ENCODE measurements at regions not wholly inside any gene's neighbourhood (a gene's known extent, or its start where the extent isn't known, plus 50 kb on each side); places are given as distances from the start of the nearest gene placed in this dataset.
"Not testable (repeated sequence)": the region's sequence is repeated elsewhere in the genome, so short reads cannot be mapped to it uniquely, and the experiment has no call there.

DNA sequence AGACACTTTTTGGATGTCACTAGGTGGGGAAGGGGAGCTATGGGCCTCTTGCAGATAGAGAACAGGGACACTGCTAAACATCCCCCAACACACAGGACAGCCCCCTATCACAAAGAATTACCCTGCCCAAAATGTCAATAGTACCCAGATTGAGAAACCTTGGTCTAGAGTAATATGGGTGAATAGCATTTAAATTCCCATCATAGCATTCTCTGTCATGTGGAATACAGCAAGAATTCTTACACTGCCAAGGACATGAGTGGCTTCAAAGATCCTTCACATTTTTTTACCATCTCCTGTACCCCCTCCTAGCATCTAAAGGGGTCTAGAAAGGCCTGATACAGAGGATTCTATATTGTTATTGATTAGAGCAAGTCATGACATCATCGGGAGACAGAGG is 83.1 kb upstream of the SSTR4 start:
- Mint-ChIP-seq H3K4me3 (no peak overlapping the region), H3K27ac (no peak overlapping the region), H3K27me3 (ENCODE audit: low read depth) (peaks cover 3% of the 10 kb centered on the region), H3K36me3 (ENCODE audit: low read depth) (no peaks in the 10 kb centered on the region), H3K4me1 (ENCODE audit: low read depth) (no peaks in the 10 kb centered on the region), H3K9me3 (no peaks in the 10 kb centered on the region)
- CTCF ChIA-PET = no interaction called here
- intact Hi-C loops (cut with micrococcal nuclease) = no loop called here
- no peak for DNase-seq

- no peaks in the 10 kb centered on the region for H3K4me1 Mint-ChIP-seq (ENCODE audit: low read depth)
- intact Hi-C loops (cut with micrococcal nuclease) = no loop called here
- H3K27me3 Mint-ChIP-seq (ENCODE audit: low read depth) = no peaks in the 10 kb centered on the region
- no peaks in the 10 kb centered on the region for H3K36me3 Mint-ChIP-seq (ENCODE audit: low read depth)
- DNase-seq = no peak
- H3K4me3 Mint-ChIP-seq = no peak overlapping the region
- CTCF ChIA-PET = no interaction called here
- H3K27ac Mint-ChIP-seq = no peak overlapping the region
- peaks cover 2% of the 10 kb centered on the region for H3K9me3 Mint-ChIP-seq
These were observed 80.5 kb upstream of the SSTR4 start for GRCh38 chr20:22954661-22955060.

- H3K4me1 Mint-ChIP-seq (ENCODE audit: low read depth) = no peaks in the 10 kb centered on the region
- no peaks in the 10 kb centered on the region for H3K27me3 Mint-ChIP-seq (ENCODE audit: low read depth)
- CTCF ChIA-PET = no interaction called here
- no peaks in the 10 kb centered on the region for H3K36me3 Mint-ChIP-seq (ENCODE audit: low read depth)
- DNase-seq = no peak
- no peak overlapping the region for H3K4me3 Mint-ChIP-seq
- peaks cover 4% of the 10 kb centered on the region for H3K9me3 Mint-ChIP-seq
- H3K27ac Mint-ChIP-seq = no peak overlapping the region
- intact Hi-C loops (cut with micrococcal nuclease) = no loop called here
These were observed 76.7 kb upstream of the SSTR4 start for GRCh38 chr20:22958390-22958789.

DNA sequence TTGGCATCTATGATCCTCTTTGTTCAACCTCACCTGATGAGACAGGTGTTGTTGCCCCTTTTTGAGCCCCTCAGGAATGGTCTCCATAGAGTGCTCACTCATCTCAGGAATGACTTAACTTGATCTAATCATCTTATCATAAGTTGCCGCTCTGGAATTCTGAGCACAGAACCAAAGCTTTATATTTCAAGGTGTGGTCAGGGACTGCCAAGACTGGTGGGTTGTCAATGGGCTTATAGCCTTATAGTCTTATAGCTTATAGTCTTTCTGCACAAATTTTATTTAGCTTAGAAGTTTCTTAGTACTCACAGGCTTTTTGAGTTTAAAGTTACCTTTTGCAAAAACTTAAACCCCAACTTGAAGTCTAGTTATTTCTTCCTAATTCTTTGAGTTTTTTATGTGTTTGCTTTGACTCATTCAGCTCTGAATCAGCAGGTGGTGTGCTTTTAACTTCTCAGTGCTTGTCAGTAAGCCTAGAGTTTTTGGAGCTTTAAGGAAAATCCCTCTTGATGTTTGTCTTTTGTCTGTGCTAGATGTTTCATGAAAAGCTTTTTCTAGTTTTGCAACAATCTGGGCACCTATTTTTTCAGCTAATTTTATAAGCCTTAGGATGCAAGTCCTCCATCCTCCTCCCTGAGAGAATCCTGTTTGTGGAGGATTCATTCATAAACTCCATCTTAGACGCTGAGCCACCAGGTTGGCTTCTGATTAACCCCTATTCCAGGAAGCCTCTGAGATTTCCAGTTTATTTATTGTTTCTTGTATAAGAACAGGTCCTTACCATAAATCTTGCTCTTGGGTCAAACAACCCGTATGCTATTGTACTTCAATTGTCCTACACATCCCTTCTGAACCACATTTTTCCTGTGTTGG is 72.3 kb upstream of the SSTR4 start:
- H3K9me3 Mint-ChIP-seq = peaks cover 4% of the 10 kb centered on the region
- H3K36me3 Mint-ChIP-seq (ENCODE audit: low read depth) = no peaks in the 10 kb centered on the region
- H3K27ac Mint-ChIP-seq = no peak overlapping the region
- intact Hi-C loops (cut with micrococcal nuclease) = no loop called here
- no peak overlapping the region for H3K4me3 Mint-ChIP-seq
- peaks cover 6% of the 10 kb centered on the region for H3K27me3 Mint-ChIP-seq (ENCODE audit: low read depth)
- no peaks in the 10 kb centered on the region for H3K4me1 Mint-ChIP-seq (ENCODE audit: low read depth)
- no peak for DNase-seq
- CTCF ChIA-PET = no interaction called here

DNA sequence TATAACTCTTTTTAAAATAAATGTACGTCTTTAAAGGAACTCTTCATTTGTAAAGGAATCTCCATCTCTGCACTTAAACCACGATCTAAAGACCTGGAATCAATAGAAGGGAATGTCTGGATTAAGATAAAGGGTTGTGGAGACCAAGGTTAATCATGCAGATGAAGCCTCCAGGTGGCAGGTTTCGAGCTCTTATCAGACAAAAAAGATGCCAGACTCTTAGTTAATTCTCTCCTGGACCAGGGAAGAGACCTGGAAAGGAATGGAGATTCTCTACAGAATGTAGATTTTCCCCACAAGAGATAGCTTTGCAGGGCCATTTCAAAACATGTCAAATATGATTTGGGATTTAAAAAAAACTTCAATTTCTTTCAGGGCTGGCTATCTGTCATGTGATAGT is 71.5 kb upstream of the SSTR4 start:
- DNase-seq = no peak
- H3K36me3 Mint-ChIP-seq (ENCODE audit: low read depth) = no peaks in the 10 kb centered on the region
- H3K4me1 Mint-ChIP-seq (ENCODE audit: low read depth) = no peaks in the 10 kb centered on the region
- H3K9me3 Mint-ChIP-seq = peaks cover 4% of the 10 kb centered on the region
- no peak overlapping the region for H3K27ac Mint-ChIP-seq
- H3K4me3 Mint-ChIP-seq = no peak overlapping the region
- CTCF ChIA-PET = no interaction called here
- H3K27me3 Mint-ChIP-seq (ENCODE audit: low read depth) = peaks cover 6% of the 10 kb centered on the region
- intact Hi-C loops (cut with micrococcal nuclease) = no loop called here

DNA sequence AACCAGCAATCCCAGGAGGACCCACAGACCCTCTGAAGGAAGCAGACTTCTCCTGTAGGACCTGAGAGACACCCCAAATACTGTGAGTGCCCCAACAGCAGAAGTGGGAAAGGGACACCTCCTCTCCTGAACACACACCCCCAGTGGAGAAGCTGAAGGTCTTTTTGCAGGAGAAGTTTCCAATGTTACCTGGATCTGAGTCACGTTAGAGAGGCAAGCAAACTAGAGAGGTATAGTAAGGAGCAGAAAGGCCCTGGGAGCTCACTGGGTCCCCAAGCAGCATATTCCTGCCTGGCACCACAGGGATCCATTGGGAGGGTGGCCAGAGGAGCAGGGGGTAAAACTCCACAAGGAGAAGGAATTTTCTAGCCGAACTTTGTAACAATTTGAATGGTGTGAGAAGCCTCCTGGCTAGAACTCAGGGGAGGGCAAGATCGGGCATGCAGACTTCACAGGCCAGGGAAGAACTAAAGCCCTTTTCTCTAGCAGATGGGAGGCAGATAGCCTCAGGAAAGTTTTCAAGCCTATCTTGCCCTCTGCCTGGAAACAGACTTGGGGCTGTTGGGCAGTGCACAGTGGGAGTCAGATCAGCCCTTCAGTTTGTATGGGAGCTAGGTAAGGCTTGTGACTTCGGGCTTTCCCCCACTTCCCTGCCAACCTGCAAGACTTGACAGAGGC is 68.2 kb upstream of the SSTR4 start:
- H3K27ac Mint-ChIP-seq = no peak overlapping the region
- CTCF ChIA-PET = no interaction called here
- intact Hi-C loops (cut with micrococcal nuclease) = no loop called here
- no peaks in the 10 kb centered on the region for H3K36me3 Mint-ChIP-seq (ENCODE audit: low read depth)
- H3K9me3 Mint-ChIP-seq = no peaks in the 10 kb centered on the region
- H3K4me1 Mint-ChIP-seq (ENCODE audit: low read depth) = no peaks in the 10 kb centered on the region
- peaks cover 6% of the 10 kb centered on the region for H3K27me3 Mint-ChIP-seq (ENCODE audit: low read depth)
- DNase-seq = no peak
- H3K4me3 Mint-ChIP-seq = no peak overlapping the region

- H3K9me3 Mint-ChIP-seq; H3K4me1 Mint-ChIP-seq (ENCODE audit: low read depth); H3K36me3 Mint-ChIP-seq (ENCODE audit: low read depth); DNase-seq; CTCF ChIA-PET; H3K4me3 Mint-ChIP-seq; H3K27ac Mint-ChIP-seq; H3K27me3 Mint-ChIP-seq (ENCODE audit: low read depth); intact Hi-C loops (cut with micrococcal nuclease): not testable (repeated sequence)
These were observed 67.4 kb upstream of the SSTR4 start for GRCh38 chr20:22967706-22968105.

DNA sequence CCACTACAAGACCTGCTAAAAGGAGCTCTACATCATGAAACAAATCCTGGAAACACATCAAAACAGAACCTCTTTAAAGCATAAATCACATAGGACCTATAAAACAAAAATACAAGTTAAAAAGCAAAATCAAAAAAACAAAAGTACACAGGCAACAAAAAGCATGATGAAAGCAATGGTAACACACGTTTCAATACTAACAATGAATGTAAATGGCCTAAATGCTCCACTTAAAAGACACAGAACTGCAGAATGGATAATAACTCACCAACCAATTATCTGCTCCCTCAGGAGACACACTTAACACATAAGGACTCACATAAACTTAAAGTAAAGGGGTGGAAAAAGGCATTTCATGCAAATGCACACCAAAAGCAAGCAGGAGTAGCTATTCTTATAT is 66.1 kb upstream of the SSTR4 start:
- H3K27ac Mint-ChIP-seq; CTCF ChIA-PET; H3K4me1 Mint-ChIP-seq (ENCODE audit: low read depth); DNase-seq; intact Hi-C loops (cut with micrococcal nuclease); H3K9me3 Mint-ChIP-seq; H3K36me3 Mint-ChIP-seq (ENCODE audit: low read depth); H3K4me3 Mint-ChIP-seq; H3K27me3 Mint-ChIP-seq (ENCODE audit: low read depth): not testable (repeated sequence)

GRCh38 chr20:22971077-22971476 is 64.0 kb upstream of the SSTR4 start:
- H3K9me3 Mint-ChIP-seq; H3K27ac Mint-ChIP-seq; H3K4me3 Mint-ChIP-seq; intact Hi-C loops (cut with micrococcal nuclease); CTCF ChIA-PET; DNase-seq; H3K4me1 Mint-ChIP-seq (ENCODE audit: low read depth); H3K27me3 Mint-ChIP-seq (ENCODE audit: low read depth); H3K36me3 Mint-ChIP-seq (ENCODE audit: low read depth): not testable (repeated sequence)

- DNase-seq = no peak
- Mint-ChIP-seq H3K4me1 (ENCODE audit: low read depth) (no peaks in the 10 kb centered on the region), H3K27me3 (ENCODE audit: low read depth) (no peaks in the 10 kb centered on the region), H3K36me3 (ENCODE audit: low read depth) (no peaks in the 10 kb centered on the region), H3K9me3 (peaks cover 3% of the 10 kb centered on the region), H3K4me3 (no peak overlapping the region), H3K27ac (no peak overlapping the region)
- intact Hi-C loops (cut with micrococcal nuclease) = no loop called here
- CTCF ChIA-PET = interaction anchor here (0.7 to 1.6 kb wide), 2 partner anchors 10 to 282 kb away, joined by 3 to 6 read pairs; no protein-coding TSS in a partner anchor
These were observed 60.8 kb upstream of the SSTR4 start for GRCh38 chr20:22974354-22974753.

DNA sequence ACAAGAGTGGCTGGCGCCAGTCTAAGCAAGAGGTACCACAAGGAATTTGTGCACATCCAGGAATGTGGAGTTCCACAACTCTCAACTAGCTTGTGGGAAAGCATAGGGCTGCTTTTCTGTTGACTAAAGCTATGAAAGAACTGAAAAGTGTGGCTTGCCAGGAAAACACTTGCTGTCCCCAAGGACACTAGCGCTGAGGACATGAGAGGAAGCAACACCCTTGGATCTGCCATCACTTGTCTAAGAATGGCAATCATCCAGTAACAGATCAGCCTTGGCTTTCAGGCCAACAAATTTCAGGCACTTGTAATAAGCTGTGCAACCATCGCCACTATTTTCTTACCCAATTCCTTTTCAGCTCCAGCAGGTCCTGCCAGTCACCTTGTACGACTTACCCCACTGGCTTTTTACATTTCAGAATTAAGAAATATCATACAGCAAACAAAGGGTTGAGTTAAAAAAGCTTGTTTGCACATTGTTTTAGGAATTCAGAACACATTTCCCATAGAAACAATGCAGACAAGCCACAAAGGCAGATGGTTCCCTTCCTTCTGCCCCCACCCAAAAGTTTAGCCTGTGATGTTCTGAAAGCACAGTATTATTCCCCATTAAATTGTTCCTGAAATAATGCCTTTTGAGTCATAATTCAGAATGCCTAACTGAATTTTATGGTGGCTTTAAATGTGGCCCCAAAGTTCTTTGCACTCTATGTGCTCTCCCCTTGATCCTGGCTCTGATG is 57.9 kb upstream of the SSTR4 start:
- peaks cover 8% of the 10 kb centered on the region for H3K9me3 Mint-ChIP-seq
- H3K4me3 Mint-ChIP-seq = no peak overlapping the region
- H3K4me1 Mint-ChIP-seq (ENCODE audit: low read depth) = no peaks in the 10 kb centered on the region
- CTCF ChIA-PET = no interaction called here
- no peak overlapping the region for H3K27ac Mint-ChIP-seq
- no peaks in the 10 kb centered on the region for H3K36me3 Mint-ChIP-seq (ENCODE audit: low read depth)
- intact Hi-C loops (cut with micrococcal nuclease) = no loop called here
- peaks cover under 1% of the 10 kb centered on the region for H3K27me3 Mint-ChIP-seq (ENCODE audit: low read depth)
- no peak for DNase-seq

- Mint-ChIP-seq H3K4me3 (no peak overlapping the region), H3K36me3 (ENCODE audit: low read depth) (no peaks in the 10 kb centered on the region), H3K27me3 (ENCODE audit: low read depth) (peaks cover 12% of the 10 kb centered on the region), H3K4me1 (ENCODE audit: low read depth) (no peaks in the 10 kb centered on the region), H3K27ac (no peak overlapping the region), H3K9me3 (peaks cover 9% of the 10 kb centered on the region)
- intact Hi-C loops (cut with micrococcal nuclease) = no loop called here
- DNase-seq = no peak
- CTCF ChIA-PET = no interaction called here
These were observed 51.1 kb upstream of the SSTR4 start for GRCh38 chr20:22984008-22984407.

GRCh38 chr20:22984606-22985005 is 50.5 kb upstream of the SSTR4 start:
- Mint-ChIP-seq H3K27ac (no peak overlapping the region), H3K36me3 (ENCODE audit: low read depth) (no peaks in the 10 kb centered on the region)

More at GRCh38 chr20:22984606-22985005, 50.5 kb upstream of the SSTR4 start:
- DNase-seq = no peak
- H3K4me1 Mint-ChIP-seq (ENCODE audit: low read depth) = no peaks in the 10 kb centered on the region
- no peak overlapping the region for H3K4me3 Mint-ChIP-seq
- peaks cover 9% of the 10 kb centered on the region for H3K9me3 Mint-ChIP-seq
- CTCF ChIA-PET = no interaction called here
- peaks cover 12% of the 10 kb centered on the region for H3K27me3 Mint-ChIP-seq (ENCODE audit: low read depth)
- intact Hi-C loops (cut with micrococcal nuclease) = no loop called here

Measured in activated naive CD4-positive, alpha-beta T cell treated with anti-CD3 and anti-CD28 coated beads for 36 hours (primary cell).